Neural cell (in vitro differentiated cells): ENCODE measurements at regions not wholly inside any gene's neighbourhood (a gene's known extent, or its start where the extent isn't known, plus 50 kb on each side); places are given as distances from the start of the nearest gene placed in this dataset.

Experiments used
- EP300 ChIP-seq: fragments of 450-650 bp; conservative IDR thresholded peaks from 2 replicates; pipeline ENCODE4 v1.6.1; 2014; ENCODE audit warnings: antibody characterized with exemption, mild to moderate bottlenecking, moderate library complexity; ENCODE audit not compliant: poor library complexity, severe bottlenecking
- EZH2 ChIP-seq: fragments of 200-600, 300-800 bp; shearing (Covaris generic), sonication (generic); IDR thresholded peaks from 2 replicates; pipeline ENCODE4 v1.6.1; 2014; ENCODE audit warnings: antibody characterized with exemption, low read length, borderline replicate concordance, mild to moderate bottlenecking; ENCODE audit not compliant: insufficient read depth, poor library complexity, severe bottlenecking
- MXI1 ChIP-seq: fragments of 450-650 bp; conservative IDR thresholded peaks from 2 replicates; pipeline ENCODE4 v1.6.1; 2014; ENCODE audit warnings: antibody characterized with exemption, mild to moderate bottlenecking; ENCODE audit not compliant: poor library complexity, severe bottlenecking
- RAD21 ChIP-seq: fragments of 450-650 bp; conservative IDR thresholded peaks from 2 replicates; pipeline ENCODE4 v1.6.1; 2014; ENCODE audit warnings: antibody characterized with exemption, mild to moderate bottlenecking, moderate library complexity
- REST ChIP-seq: IDR thresholded peaks from 2 replicates; pipeline ENCODE4 v1.6.1; 2012; ENCODE audit warnings: borderline replicate concordance
- SMC3 ChIP-seq: fragments of 450-650 bp; conservative IDR thresholded peaks from 2 replicates; pipeline ENCODE4 v1.6.1; 2014; ENCODE audit warnings: antibody characterized with exemption, mild to moderate bottlenecking, moderate library complexity; ENCODE audit not compliant: poor library complexity
- TAF1 ChIP-seq: IDR thresholded peaks from 2 replicates; pipeline ENCODE4 v1.6.1; 2012; ENCODE audit warnings: low read depth
- TF ChIP-seq, protein P1 (sequence below): fragments of 450-650 bp; IDR thresholded peaks from 2 replicates; pipeline ENCODE4 v1.5.1; 2014; ENCODE audit warnings: antibody characterized with exemption, mild to moderate bottlenecking, moderate library complexity; ENCODE audit not compliant: poor library complexity, severe bottlenecking

DNA sequence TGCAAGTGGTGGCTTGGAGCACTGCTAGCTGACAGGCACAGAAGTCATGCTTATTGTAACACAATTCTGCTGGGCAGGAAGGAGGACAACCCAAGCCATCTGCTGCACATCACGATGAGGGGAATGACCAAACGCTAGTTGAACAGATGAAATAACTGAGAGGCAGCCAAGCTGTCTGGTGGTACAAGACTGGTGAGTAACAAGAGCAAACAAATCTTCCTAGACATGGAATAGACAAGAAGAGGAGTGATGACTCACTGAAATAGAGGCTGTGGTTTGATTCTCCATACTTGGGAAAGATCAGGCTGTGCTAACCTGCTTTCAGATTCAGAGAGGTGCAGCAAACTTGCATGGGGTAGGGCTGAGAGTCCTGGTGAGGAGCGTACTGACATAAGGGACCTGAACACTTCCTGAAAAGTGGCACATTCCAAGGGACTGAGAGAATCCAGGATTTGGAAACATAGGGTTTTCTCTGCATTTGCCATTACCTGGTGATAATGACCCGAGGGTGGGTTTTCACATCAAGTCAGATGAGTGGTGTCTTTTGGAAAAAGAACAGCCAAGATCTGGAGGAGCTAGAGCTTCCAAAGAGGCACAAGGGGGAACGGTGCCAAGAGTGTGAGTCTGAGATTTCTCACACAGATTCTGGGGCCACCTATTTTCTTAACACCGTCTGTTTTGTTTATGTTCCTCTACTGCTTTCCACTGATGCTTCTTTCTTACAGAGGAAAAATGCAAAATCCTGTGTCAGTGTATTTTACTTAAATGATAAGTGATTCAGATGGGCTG is 60.0 kb downstream of the PRL start:
- TF ChIP-seq, protein P1, sequence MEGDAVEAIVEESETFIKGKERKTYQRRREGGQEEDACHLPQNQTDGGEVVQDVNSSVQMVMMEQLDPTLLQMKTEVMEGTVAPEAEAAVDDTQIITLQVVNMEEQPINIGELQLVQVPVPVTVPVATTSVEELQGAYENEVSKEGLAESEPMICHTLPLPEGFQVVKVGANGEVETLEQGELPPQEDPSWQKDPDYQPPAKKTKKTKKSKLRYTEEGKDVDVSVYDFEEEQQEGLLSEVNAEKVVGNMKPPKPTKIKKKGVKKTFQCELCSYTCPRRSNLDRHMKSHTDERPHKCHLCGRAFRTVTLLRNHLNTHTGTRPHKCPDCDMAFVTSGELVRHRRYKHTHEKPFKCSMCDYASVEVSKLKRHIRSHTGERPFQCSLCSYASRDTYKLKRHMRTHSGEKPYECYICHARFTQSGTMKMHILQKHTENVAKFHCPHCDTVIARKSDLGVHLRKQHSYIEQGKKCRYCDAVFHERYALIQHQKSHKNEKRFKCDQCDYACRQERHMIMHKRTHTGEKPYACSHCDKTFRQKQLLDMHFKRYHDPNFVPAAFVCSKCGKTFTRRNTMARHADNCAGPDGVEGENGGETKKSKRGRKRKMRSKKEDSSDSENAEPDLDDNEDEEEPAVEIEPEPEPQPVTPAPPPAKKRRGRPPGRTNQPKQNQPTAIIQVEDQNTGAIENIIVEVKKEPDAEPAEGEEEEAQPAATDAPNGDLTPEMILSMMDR, result no peak
- TF ChIP-seq MXI1, result no peak
- no peak for TF ChIP-seq RAD21
- no peak for TF ChIP-seq EP300
- no peak for TF ChIP-seq SMC3
- TF ChIP-seq TAF1, result no peak
- no peak for TF ChIP-seq REST
- no peak for TF ChIP-seq EZH2
